CD8-positive, alpha-beta memory T cell (primary cell): ENCODE measurements at regions not wholly inside any gene's neighbourhood (a gene's known extent, or its start where the extent isn't known, plus 50 kb on each side); places are given as distances from the start of the nearest gene placed in this dataset.

Experiments used
- CTCF ChIA-PET: fragments of 350-600 bp; sonication (Branson Sonifier 250); formaldehyde crosslinking; loops from one replicate; lab custom pipeline; 2021; ENCODE audit warnings: antibody characterized with exemption; lab: Charles Lee
- POLR2A ChIA-PET: fragments of 350-600 bp; sonication (Branson Sonifier 250); formaldehyde crosslinking; loops from one replicate; lab custom pipeline; 2021; ENCODE audit warnings: antibody characterized with exemption; lab: Charles Lee
- DNase-seq, 5 donors: peaks; one replicate each; pipeline versions ENCODE4 v3.0.0 to v3.0.0-alpha.2; 2020 to 2022; ENCODE audit warnings: mixed read lengths in 1 of 5
- H3K27ac ChIP-seq: one replicate; pipeline ENCODE4 v1.7.0; 2013; ENCODE audit warnings: low read depth, mild to moderate bottlenecking, low read length, moderate library complexity
- H3K27me3 ChIP-seq: 2 replicates; pipeline ENCODE4 v1.7.0; 2013; ENCODE audit warnings: low read length, mild to moderate bottlenecking; ENCODE audit not compliant: insufficient read depth, poor library complexity, severe bottlenecking
- H3K36me3 ChIP-seq: 2 replicates; pipeline ENCODE4 v1.7.0; 2013; ENCODE audit warnings: mild to moderate bottlenecking, low read length, moderate library complexity; ENCODE audit not compliant: insufficient read depth
- H3K4me1 ChIP-seq: 2 replicates; pipeline ENCODE4 v1.7.0; 2013; ENCODE audit warnings: mild to moderate bottlenecking, low read length, moderate library complexity; ENCODE audit not compliant: insufficient read depth
- H3K4me3 ChIP-seq: 2 replicates; pipeline ENCODE4 v1.7.0; 2013; ENCODE audit warnings: mild to moderate bottlenecking, low read length
- H3K9me3 ChIP-seq: 2 replicates; pipeline ENCODE4 v1.7.0; 2013; ENCODE audit warnings: mild to moderate bottlenecking, low read length
- H3K27ac Mint-ChIP-seq, 8 donors: one replicate each; pipeline ENCODE4 v1.8.0; 2020 to 2021; ENCODE audit warnings: mixed read lengths in 8 of 8, mild to moderate bottlenecking in 6 of 8, inconsistent platforms in 3 of 8, moderate library complexity in 3 of 8
- H3K27me3 Mint-ChIP-seq, 2 donors: one replicate each; pipeline ENCODE4 v1.8.0; 2020 to 2021; ENCODE audit warnings: mixed read lengths in 2 of 2, mild to moderate bottlenecking in 1 of 2, moderate library complexity in 1 of 2
- H3K36me3 Mint-ChIP-seq, 3 donors: one replicate each; pipeline ENCODE4 v1.8.0; 2020 to 2021; ENCODE audit warnings: mixed read lengths in 3 of 3, inconsistent platforms in 1 of 3, mild to moderate bottlenecking in 1 of 3
- H3K4me1 Mint-ChIP-seq, 3 donors: one replicate each; pipeline ENCODE4 v1.8.0; 2020 to 2021; ENCODE audit warnings: mixed read lengths in 3 of 3, inconsistent platforms in 1 of 3, mild to moderate bottlenecking in 1 of 3
- H3K4me3 Mint-ChIP-seq, 7 donors: one replicate each; pipeline ENCODE4 v1.8.0; 2020 to 2021; ENCODE audit warnings: mixed read lengths in 7 of 7, mild to moderate bottlenecking in 6 of 7, moderate library complexity in 4 of 7, inconsistent platforms in 2 of 7
- H3K9me3 Mint-ChIP-seq, 5 donors: one replicate each; pipeline ENCODE4 v1.8.0; 2020 to 2022; ENCODE audit warnings: mixed read lengths in 5 of 5, mild to moderate bottlenecking in 3 of 5, moderate library complexity in 2 of 5, inconsistent platforms in 1 of 5

- H3K4me1 ChIP-seq, result no peaks in the 10 kb centered on the region
- CTCF ChIA-PET, result no interaction called here
- Mint-ChIP-seq H3K27me3 (no peaks in the 10 kb centered on the region), H3K36me3 (no peaks in the 10 kb centered on the region), H3K9me3 (peaks cover 0 to 14% (median 8%) of the 10 kb centered on the region in 5 donors), H3K27ac (no peak overlapping the region), H3K4me3 (no peak overlapping the region), H3K4me1 (no peaks in the 10 kb centered on the region)
- H3K36me3 ChIP-seq, result no peaks in the 10 kb centered on the region
- POLR2A ChIA-PET, result no interaction called here
- no peaks in the 10 kb centered on the region for H3K9me3 ChIP-seq
- no peak overlapping the region for H3K27ac ChIP-seq
- no peak for DNase-seq
- H3K4me3 ChIP-seq, result no peak overlapping the region
- H3K27me3 ChIP-seq, result no peaks in the 10 kb centered on the region
Observed at GRCh38 chr4:171565130-171565788, 247.9 kb upstream of the GALNTL6 start.

GRCh38 chr4:171561419-171561818, 251.8 kb upstream of the GALNTL6 start:
- H3K9me3 ChIP-seq, result no peaks in the 10 kb centered on the region
- no peak overlapping the region for H3K27ac ChIP-seq
- no peaks in the 10 kb centered on the region for H3K4me1 ChIP-seq
- H3K4me3 ChIP-seq, result no peak overlapping the region
- ChIA-PET CTCF (no interaction called here), POLR2A (no interaction called here)
- H3K27ac Mint-ChIP-seq, result no peak overlapping the region
- peaks cover 2 to 13% (median 8%) of the 10 kb centered on the region in 5 donors for H3K9me3 Mint-ChIP-seq
- H3K27me3 ChIP-seq, result no peaks in the 10 kb centered on the region
- no peaks in the 10 kb centered on the region for H3K4me1 Mint-ChIP-seq
- H3K27me3 Mint-ChIP-seq, result no peaks in the 10 kb centered on the region
- no peaks in the 10 kb centered on the region for H3K36me3 ChIP-seq
- no peak for DNase-seq
- H3K36me3 Mint-ChIP-seq, result no peaks in the 10 kb centered on the region
- H3K4me3 Mint-ChIP-seq, result no peak overlapping the region

GRCh38 chr4:171553961-171554360, 259.2 kb upstream of the GALNTL6 start:
- Mint-ChIP-seq H3K27me3 (no peaks in the 10 kb centered on the region), H3K4me3 (no peak overlapping the region), H3K27ac (no peak overlapping the region), H3K9me3 (peaks cover 0 to 9% (median 2%) of the 10 kb centered on the region in 5 donors), H3K36me3 (no peaks in the 10 kb centered on the region), H3K4me1 (no peaks in the 10 kb centered on the region)
- no peaks in the 10 kb centered on the region for H3K9me3 ChIP-seq
- H3K4me3 ChIP-seq, result no peak overlapping the region
- CTCF ChIA-PET, result no interaction called here
- no peaks in the 10 kb centered on the region for H3K36me3 ChIP-seq
- H3K27me3 ChIP-seq, result no peaks in the 10 kb centered on the region
- no peak for DNase-seq
- POLR2A ChIA-PET, result no interaction called here
- no peak overlapping the region for H3K27ac ChIP-seq
- no peaks in the 10 kb centered on the region for H3K4me1 ChIP-seq

- Histone ChIP-seq H3K4me1 (no peaks in the 10 kb centered on the region), H3K4me3 (no peak overlapping the region), H3K9me3 (no peaks in the 10 kb centered on the region), H3K27ac (no peak overlapping the region), H3K27me3 (no peaks in the 10 kb centered on the region), H3K36me3 (no peaks in the 10 kb centered on the region)
- Mint-ChIP-seq H3K36me3 (peaks cover 0 to 1% (median 0%) of the 10 kb centered on the region in 3 donors), H3K4me1 (no peaks in the 10 kb centered on the region), H3K27ac (no peak overlapping the region), H3K9me3 (peaks cover 3 to 13% (median 10%) of the 10 kb centered on the region in 5 donors), H3K27me3 (no peaks in the 10 kb centered on the region), H3K4me3 (no peak overlapping the region)
- POLR2A ChIA-PET, result no interaction called here
- no peak for DNase-seq
- CTCF ChIA-PET, result no interaction called here
Observed at GRCh38 chr4:171542640-171543039, 270.6 kb upstream of the GALNTL6 start.

GRCh38 chr4:171538601-171539100, 274.6 kb upstream of the GALNTL6 start:
- Histone ChIP-seq H3K36me3 (no peaks in the 10 kb centered on the region), H3K27ac (no peak overlapping the region), H3K4me3 (no peak overlapping the region), H3K9me3 (no peaks in the 10 kb centered on the region), H3K4me1 (no peaks in the 10 kb centered on the region), H3K27me3 (no peaks in the 10 kb centered on the region)
- POLR2A ChIA-PET, result no interaction called here
- Mint-ChIP-seq H3K9me3 (peaks cover 3 to 22% (median 11%) of the 10 kb centered on the region in 5 donors), H3K36me3 (no peaks in the 10 kb centered on the region), H3K27ac (no peak overlapping the region), H3K4me1 (no peaks in the 10 kb centered on the region), H3K27me3 (no peaks in the 10 kb centered on the region), H3K4me3 (no peak overlapping the region)
- CTCF ChIA-PET, result no interaction called here
- DNase-seq, result no peak

- Mint-ChIP-seq H3K27ac (no peak overlapping the region), H3K9me3 (peaks cover 0 to 20% (median 8%) of the 10 kb centered on the region in 5 donors), H3K27me3 (no peaks in the 10 kb centered on the region), H3K4me3 (no peak overlapping the region), H3K4me1 (no peaks in the 10 kb centered on the region), H3K36me3 (no peaks in the 10 kb centered on the region)
- ChIA-PET POLR2A (no interaction called here), CTCF (no interaction called here)
- H3K4me3 ChIP-seq, result no peak overlapping the region
- no peaks in the 10 kb centered on the region for H3K9me3 ChIP-seq
- no peaks in the 10 kb centered on the region for H3K36me3 ChIP-seq
- H3K27ac ChIP-seq, result no peak overlapping the region
- H3K4me1 ChIP-seq, result no peaks in the 10 kb centered on the region
- no peaks in the 10 kb centered on the region for H3K27me3 ChIP-seq
- DNase-seq, result no peak
Observed at GRCh38 chr4:171534391-171534790, 278.8 kb upstream of the GALNTL6 start.

- H3K27me3 Mint-ChIP-seq, result no peaks in the 10 kb centered on the region
- H3K36me3 ChIP-seq, result no peaks in the 10 kb centered on the region
- CTCF ChIA-PET, result no interaction called here
Observed at GRCh38 chr4:171532968-171533367, 280.2 kb upstream of the GALNTL6 start.

GRCh38 chr4:171524903-171525302, 288.3 kb upstream of the GALNTL6 start:
- DNase-seq, result no peak
- H3K27ac Mint-ChIP-seq, result no peak overlapping the region
- Histone ChIP-seq H3K27me3 (no peaks in the 10 kb centered on the region), H3K9me3 (no peaks in the 10 kb centered on the region), H3K36me3 (no peaks in the 10 kb centered on the region), H3K4me3 (no peak overlapping the region), H3K4me1 (no peaks in the 10 kb centered on the region), H3K27ac (no peak overlapping the region)
- no peaks in the 10 kb centered on the region for H3K4me1 Mint-ChIP-seq
- no peaks in the 10 kb centered on the region for H3K27me3 Mint-ChIP-seq
- no peak overlapping the region for H3K4me3 Mint-ChIP-seq
- peaks cover 0 to 24% (median 6%) of the 10 kb centered on the region in 5 donors for H3K9me3 Mint-ChIP-seq
- ChIA-PET CTCF (no interaction called here), POLR2A (no interaction called here)
- no peaks in the 10 kb centered on the region for H3K36me3 Mint-ChIP-seq

More at GRCh38 chr4:171532968-171533367, 280.2 kb upstream of the GALNTL6 start:
- no peak overlapping the region for H3K4me3 ChIP-seq
- H3K27ac ChIP-seq, result no peak overlapping the region
- no peak for DNase-seq
- Mint-ChIP-seq H3K36me3 (no peaks in the 10 kb centered on the region), H3K27ac (no peak overlapping the region), H3K4me1 (no peaks in the 10 kb centered on the region), H3K9me3 (peaks cover 0 to 23% (median 8%) of the 10 kb centered on the region in 5 donors), H3K4me3 (no peak overlapping the region)
- H3K9me3 ChIP-seq, result no peaks in the 10 kb centered on the region
- H3K4me1 ChIP-seq, result no peaks in the 10 kb centered on the region
- POLR2A ChIA-PET, result no interaction called here
- no peaks in the 10 kb centered on the region for H3K27me3 ChIP-seq
